ENCODE measurements at regions not wholly inside any gene's neighbourhood (a gene's known extent, or its start where the extent isn't known, plus 50 kb on each side); places are given as distances from the start of the nearest gene placed in this dataset.

DNA sequence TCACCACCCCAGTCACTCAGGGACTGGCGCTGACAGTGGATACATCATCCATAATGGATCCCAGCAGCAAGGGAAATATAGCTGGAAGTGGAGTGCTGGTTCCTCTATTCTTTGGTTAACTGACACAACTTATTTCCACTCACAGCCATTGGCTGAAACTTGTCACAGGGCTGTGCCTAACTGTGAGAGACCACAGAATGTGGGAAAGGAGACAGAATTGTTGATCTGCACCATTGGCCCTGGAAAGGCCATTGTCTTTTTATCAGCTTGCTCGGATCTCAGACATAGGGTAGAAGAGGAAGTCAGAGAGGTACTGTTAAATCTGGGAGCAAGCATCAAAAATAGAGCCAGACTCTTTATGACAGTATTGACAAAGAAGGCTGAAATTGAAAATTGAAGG, 451.3 kb downstream of the AJAP1 start:
- ATAC-seq = no peak

DNA sequence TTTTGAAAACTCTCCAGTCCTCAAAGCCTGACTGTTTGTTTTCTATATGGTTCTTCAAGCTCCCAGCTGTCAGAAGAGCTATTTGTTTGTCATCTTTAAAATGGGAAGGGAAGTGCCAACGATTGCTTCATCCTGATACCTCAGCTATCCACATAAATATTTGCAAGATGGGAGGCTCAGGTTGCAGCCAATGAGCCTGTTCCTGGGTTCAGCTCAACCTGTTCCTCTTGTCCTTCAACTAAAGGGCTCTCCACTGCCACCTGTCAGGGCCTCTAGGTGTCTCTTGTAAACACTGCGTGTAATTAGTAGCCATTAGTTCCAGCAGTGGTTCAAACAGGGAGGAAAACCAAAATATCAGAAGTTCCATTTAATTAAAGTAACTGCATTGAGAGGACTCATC, 445.1 kb downstream of the AJAP1 start:
- no peak for ATAC-seq

DNA sequence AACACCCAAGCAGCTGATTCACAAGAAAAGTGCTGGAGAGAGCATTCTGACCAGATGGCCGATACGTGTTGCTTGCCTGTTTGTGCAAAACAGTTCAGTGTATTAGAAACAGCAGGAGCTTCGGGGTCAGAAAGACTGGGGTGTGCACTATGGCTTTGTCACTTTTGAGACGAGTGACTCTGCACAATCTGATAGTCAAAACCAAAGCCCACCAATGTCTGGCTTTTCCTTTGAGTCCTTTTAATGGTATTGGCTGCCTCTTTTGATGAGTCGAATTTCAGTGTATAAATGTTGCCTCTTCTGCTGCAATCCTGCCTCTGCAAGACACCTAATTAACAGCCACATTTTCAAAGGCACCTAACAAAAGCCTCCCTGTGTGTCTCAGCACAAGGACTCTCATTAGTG, 444.6 kb downstream of the AJAP1 start:
- no peak for ATAC-seq

DNA sequence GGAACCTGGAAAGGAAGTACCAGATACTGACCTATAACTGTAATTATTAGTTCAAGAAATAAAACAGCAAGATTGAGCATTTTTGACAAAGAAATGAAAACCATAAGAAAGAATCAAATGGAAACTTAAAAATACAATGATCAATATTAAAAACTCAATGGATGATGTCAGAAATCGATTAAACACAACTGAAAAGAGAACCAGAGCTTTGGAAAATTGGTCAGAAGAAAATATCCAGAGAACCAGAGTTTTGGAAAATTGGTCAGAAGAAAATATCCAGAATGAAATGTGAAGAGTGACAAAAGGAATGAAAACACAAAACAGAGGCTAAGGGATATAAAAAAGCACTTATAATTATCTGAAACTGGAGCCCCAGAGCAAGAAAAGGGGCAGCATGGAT, 438.6 kb downstream of the AJAP1 start:
- no peak for ATAC-seq

DNA sequence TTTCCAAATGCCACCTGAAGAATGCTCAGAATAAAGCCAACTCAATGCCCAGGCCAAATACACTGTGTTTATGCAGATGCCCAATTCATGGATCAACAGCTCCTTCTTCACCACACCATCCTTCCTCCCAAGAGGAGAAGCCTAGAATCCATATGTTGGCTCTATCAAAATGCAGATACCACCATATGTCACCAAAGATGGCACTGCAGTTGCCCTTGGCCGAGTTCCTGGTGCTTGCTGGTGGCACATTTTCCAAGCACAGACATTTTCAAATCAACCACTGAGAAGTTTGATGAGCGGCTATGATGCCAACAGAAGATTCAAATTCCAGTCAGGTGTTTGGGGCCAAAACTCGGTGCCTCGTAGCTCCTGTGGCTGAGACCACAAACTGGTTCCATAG, 430.3 kb downstream of the AJAP1 start:
- ATAC-seq = no peak

DNA sequence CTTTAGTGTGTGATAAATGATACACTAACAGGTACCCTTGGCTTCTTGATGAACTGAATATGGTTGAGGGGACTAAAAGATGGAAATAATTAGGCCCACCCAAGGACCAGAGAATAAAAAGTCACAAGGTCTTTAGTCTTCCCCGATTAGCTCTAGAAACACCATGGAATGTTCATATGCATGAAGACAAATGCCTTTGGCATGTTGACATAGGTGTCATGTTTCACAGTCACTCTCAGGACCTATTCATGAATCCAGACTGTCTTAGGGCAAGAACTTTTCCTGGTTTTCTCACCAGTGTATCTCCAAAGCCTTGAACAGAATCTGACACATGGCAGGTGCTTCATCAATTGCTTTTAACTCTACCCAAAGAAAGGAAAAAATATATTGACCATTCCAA, 412.8 kb downstream of the AJAP1 start:
- ATAC-seq = no peak

DNA sequence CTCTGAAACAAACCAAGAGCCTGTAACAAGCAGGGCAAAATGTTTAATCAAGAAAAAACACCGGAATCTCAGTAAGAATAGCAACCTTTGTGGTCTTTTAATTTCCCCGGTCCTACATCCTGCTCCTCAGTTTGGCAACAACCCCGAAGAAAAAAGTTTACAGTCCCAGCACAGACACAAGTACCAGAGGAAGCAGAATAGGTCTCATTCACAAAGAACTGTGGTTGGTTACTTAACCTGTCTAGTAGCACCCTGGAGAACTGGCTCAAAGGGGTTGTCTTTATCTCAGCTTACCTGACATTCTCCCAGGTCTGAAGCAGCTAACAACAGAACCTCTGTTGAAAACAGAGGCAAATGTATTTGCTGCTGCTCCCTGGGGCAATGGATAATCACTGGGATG, 399.3 kb downstream of the AJAP1 start:
- ATAC-seq = no peak

DNA sequence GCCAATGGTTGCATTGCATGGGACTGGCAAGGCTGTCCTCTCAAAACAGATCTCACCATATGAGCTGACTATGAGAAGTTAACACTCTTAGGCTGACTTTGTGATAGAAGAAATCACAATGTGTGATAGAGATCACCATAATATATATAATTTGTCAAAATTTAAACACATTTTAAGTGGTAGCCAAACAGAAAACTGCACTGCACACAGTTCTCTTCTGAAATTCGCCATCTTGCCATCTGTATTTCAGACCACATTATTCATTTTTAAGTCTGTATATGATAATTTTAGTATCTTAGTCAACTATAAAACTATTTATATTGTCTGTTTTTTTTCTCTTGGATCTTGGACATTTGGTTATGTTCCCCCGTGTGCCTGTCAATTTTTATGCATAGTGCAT, 374.7 kb downstream of the AJAP1 start:
- ATAC-seq = no peak

DNA sequence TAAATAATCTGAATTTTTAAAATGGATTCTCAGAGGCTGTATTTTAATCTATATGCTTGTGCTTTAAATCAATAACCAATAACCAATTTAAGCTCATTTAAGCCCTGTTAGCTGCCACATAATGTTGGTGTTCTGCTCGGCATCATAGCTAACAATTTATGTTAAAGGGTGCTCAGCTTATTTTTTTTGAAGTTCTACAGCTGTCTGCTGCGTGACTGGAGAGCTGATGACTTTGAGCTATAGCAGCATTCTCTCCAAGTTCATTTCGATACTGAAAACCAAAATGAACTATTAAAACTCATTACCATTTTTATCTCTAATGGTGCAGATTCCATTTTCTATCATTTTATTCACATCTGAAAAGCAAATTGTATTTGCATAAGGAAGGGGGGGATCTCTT, 357.8 kb downstream of the AJAP1 start:
- no peak for ATAC-seq

DNA sequence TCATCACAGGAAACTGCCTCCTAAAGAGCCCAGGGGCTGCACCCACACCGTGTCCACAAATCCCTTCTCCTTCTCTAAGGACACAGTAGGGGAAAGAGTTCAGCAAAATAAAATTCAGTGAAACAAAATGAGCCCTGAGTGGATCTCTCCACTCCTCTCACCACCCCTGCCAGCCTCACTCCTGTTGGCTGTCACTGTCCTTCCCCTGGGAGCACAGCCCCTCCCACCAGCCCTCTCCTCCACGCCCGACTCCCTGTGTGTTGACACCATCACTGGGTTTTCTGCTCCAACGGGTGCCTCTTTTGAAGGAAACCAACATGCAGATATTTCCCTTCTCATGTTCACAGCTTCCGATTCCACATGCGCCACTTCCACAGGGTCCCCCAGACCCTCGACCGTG, 356.2 kb downstream of the AJAP1 start:
- ATAC-seq = no peak

DNA sequence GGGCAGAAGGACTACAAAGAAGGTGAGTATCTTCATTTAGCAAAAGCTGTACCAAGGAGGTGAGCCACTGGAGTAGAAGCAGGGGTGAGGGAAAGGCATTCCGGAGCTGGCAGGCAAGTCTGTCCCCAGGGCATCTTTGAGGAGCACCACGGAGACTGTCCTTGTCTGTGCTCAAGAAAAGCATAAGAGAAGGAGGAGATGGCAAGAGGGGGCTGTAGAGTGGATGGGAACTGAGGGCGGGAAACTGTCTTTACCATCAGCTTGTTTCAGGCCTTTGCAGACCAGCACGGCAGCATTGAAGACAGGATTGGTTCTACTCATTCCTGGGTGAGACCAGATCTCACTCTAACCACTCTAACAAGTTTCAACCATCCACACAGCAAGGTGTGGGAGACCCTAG, 355.8 kb downstream of the AJAP1 start:
- ATAC-seq = no peak

DNA sequence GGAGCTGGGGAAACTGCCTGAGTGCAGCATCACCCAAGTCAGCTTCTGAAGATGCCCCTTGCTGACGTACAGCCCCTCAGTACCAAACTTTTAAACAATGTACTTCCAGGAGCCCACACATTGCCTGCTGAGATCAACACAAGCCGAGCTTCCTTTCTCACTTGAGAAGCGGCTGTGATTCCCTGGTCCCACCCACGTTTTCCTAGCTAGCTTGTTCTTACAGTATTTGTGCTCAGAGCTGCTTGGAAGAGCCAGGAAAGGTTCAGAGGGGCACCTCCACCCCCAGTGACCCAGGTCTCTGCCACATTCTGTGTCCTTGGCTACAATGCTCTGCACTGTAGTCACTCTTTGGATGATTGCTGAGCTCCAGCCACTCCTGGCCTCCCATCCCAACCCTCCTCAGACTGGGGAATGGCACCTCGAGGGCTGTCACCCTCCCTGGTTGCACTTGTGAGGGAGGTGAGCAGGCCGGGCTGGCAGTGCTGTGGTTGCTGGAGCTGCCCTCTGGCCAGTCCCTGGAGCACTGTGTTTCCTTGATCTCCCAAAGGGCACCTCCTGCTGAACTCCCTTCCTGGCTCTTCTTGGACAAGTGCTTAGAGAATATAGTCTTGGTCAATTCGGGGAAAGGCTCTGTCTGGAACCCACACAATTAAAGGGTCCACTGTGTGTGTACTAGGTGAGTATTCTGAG, 355.1 kb downstream of the AJAP1 start:
- ATAC-seq = no peak

DNA sequence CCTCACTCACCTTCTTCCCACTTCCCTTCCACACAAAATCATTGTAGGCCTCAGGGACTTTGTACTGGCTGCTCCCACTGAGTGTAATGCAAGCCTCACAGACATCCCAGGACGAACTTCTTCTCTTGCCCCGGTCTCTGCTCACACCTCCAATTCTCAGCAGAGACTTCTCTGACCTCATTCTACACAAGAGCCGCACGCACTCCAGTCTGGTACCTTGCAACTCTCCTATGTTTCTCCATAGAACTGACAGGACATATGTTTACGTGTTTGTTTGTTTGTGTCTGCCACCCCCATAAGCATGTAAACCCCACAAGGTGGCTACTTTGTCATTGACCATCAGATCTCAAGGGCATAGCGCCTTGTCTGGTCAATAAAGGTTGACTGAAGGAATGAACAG, 350.8 kb downstream of the AJAP1 start:
- ATAC-seq = no peak

DNA sequence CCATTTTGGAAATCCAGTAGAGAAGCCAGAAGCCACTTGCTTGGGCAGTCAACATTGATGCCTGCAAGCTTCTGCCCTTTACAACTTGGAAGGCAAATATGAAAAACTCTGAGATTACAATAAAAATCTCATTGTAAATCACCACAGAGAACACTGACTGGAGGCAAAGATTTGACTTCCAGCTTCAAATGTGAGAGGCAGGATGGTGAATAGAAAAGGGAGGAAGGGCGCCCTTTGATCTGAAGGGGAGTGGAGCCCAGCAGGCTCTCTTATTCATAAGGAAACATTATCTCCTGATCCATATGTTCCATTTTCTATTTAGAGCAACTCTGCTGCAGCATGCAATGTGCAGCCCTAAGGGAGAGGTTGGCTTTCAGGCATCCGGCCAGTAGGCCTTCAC, 348.3 kb downstream of the AJAP1 start:
- ATAC-seq = no peak

DNA sequence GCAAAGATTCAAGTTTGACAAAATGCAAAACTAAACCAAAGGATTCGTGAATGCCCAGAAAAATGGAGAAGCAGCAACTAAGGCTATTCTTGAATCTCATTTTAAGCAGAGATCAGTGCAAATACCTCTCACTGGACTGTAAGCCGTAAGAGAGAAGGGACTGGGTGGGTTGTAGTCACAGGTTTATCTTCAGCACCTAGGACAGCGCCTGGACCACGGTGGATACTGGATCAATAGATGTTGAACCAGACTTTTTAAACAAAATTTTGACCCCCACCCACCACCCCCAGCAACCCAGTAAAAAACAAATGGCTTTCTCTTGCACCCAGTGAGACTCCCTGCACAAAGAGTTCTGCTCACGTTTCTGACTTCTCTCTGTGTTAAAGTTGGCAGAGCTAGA, 347.1 kb downstream of the AJAP1 start:
- ATAC-seq = no peak

DNA sequence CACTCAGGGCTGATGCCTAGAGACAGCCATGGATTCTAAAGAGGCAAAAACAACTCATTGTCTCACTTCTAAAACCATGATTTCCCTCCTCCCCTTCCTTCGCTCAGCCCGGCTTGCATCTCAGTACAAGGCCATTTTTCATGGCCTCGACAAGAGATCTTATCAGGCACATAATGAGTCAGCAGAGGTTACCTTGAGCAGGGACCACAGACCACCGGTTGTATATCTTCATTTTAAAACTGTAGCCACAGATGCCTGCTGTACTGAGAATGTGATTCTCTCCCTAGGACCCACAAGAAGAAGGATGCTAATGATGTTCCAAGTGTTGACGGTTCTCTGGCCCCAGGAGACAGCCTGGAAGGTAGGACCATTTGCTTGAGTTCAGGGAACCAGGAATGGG, 331.9 kb downstream of the AJAP1 start:
- ATAC-seq = no peak

DNA sequence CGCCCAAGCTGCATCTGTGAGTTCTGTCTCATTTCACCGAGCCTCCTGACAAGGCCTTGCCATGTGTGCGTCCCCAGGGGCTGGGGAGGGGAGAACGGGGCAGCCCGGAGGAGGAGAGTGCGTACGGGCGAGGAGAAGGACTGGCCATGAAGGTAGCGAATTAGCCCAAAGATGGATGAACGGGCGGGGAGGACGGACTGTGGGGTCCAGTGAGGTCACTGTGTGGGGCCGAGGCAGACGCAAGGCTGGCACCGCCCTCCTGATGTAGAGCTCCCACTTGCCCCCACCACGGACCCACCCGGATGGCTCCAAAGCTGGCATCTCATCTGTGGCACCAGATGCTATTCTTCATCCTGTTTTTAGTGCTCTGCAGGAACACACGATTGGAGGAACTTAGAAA, 330.4 kb downstream of the AJAP1 start:
- ATAC-seq = no peak

DNA sequence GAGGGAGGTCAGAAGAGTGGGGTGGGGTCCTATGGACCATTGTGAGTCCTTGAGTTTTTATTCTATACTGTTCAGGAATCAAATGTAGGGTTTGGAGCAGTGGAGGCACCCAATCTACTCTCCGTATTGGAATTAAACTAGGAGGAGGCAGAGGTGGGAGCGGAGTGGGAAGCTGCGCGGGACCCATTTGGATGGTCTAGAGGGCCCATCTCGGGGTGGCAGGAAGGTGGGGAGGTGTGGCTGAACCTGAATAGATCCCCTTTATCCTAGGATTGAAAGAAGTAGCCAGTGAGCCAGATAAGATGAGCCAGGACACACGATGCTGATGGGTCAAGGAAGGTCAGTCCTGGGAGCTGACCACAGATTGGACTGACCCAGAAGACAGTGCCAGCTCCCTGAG, 325.8 kb downstream of the AJAP1 start:
- ATAC-seq = no peak

DNA sequence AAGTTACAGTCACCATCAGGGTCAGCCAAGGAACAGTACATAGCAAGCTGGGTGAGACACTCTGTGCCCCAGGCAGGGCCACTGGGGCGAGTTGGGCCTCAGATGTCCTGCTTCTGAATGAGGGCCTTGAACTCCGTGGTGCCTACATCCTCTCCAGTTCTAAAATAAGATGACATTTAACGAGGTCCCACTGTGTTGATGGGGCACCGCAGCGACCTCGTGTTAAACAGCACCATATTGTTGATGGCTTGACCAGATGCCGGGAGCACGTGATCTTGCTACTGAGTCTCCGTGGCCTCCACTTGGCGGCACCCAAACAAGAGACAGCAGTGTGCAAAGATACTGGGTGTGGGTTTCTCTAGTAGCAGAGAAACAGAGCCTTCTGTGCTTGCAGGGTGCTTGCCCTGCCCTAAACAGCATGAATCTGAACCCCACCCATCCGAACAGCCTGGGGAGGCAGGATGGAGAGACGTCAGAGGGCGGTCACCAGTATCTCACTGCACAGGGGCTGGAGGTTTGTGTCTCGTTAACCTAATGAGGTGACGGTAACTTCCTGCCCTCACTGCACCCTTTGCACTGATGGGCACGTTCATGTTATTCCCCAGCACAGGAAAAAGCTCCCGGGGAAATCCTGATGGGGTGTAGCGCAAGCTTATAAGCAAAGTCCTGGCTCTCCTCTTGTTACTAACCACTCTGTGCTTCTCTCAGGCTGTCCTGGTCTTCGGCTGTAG, 324.4 kb downstream of the AJAP1 start:
- no peak for ATAC-seq

DNA sequence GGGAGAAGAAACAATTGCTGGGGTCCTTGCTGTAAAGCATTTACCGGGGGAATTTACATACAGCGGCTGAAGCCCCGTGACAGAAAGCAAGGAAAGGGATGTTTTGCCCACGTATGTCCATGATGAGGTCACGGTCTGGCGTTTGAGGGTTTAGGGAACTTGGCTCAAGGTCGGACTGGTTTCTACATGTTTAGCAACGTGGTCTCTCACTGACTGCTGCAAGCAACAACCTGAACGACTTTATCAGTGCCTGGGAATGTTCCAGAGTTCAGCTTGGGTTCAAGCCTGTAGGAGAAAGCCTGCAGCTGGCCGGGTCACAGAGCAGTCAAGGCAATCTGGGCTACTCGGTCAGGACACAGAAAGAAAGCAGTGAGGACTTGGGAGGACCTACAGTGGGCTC, 323.3 kb downstream of the AJAP1 start:
- no peak for ATAC-seq

DNA sequence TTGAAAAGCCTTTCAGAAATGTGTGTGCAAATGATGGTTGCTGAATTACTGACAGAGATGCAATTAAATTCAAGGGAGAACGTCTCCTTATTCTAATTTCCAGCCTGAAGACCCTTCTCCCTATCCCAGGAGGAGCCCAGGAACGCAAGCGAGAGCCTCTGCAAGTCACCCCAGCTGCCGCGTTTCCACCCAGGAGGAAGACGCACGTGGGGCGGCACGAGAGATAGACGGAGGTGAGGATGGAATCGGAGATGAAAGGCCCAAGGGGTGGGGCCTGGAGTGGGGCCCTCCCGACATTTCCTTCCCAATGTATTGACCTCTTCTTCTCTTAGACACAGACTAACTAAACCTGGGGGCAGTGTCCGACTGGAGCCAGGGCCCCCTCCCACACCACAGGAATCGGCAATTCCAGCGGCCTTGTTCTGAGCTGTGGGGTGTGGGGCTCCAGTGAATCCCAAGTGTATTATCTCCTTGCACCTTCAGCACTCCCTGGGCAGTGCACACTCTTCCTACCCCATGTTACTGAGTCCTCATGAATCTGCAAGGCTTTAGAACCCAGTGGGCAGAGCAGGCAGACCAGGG, 322.5 kb downstream of the AJAP1 start:
- no peak for ATAC-seq

DNA sequence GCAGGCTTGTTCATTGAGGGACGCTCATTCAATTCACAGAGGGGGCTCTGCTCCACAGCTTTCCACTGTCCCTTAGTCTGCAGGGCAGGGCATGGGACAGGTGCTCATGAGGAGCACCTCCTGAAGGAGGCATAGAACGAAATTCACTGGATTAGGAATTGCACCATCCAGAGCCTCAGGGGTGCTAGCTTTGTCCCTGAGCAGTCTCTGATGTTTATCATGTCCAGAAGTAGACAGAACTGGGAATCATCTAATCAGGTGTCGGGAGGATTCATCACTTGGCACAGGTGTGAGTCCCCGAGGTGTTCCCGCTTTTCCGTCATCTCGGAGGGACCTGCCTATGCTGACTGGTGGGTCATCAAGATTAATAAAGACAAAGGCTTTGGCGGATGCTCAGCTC, 321.4 kb downstream of the AJAP1 start:
- no peak for ATAC-seq

DNA sequence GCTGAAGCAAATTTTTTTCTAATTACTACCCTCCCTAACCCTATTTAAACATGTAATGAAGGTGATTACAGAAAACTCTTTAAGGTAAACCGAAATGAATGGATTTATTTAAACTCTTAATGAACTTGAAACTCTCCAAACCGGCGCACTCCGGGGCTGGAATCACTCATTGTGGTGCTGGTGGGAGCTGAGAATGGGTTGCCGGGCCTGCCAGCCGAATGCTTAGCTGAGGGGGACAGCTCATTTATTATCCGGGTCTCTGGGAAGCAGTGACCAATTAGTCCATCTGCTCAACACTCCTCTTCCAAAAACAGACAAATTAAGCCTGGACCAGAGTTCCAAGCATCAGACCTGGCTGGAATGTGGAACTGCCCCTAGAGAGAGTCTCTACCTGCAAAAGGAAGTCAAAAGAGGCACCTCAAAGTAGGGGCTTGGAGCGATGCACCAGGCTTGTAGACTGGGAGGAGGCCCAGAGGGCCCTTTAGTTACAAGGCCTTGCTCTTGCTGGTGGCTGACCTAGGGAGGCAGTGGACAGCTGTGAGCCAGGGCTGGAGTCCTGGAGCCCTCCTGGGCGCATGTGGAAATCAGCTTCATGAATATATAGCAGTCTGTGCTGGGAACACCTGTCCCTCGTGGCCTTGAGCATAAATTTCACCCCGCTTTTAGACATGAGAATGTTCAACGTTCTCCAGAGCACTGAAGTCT, 320.7 kb downstream of the AJAP1 start:
- ATAC-seq = no peak

DNA sequence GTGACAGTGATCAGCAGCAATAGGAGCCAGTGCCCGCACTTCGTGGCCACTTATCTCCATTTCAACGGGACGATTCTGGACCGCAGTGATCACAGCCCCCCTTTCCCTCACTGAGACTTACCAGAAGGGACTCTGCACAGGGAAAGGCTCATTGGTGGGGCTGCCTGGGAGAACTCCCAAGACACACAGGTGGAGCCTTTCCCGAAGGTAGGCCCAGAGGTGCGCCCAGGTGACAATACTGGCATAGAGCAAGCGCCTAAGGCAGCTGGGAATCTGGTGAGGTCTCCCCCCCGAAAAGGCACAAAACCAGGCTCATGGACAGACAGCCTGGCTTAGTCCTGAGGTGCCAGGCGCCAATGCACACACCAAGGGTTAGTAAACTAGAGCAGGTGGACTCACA, 318.9 kb downstream of the AJAP1 start:
- no peak for ATAC-seq
